OCI-LY7 (cell line): ENCODE measurements at regions not wholly inside any gene's neighbourhood (a gene's known extent, or its start where the extent isn't known, plus 50 kb on each side); places are given as distances from the start of the nearest gene placed in this dataset.

Experiments
- BruUV-seq: library from RNA; stranded (reverse); fragments of 400-500 nt; replicated peaks from 2 replicates; lab custom pipeline; 2021; lab: Mats Ljungman, UMichigan
- CTCF ChIA-PET: fragments of 300-600 bp; sonication (Branson Sonifier 250); formaldehyde crosslinking; loops from one replicate; lab custom pipeline; 2022; ENCODE audit warnings: antibody characterized with exemption; ENCODE audit not compliant: unreplicated experiment; lab: Charles Lee
- POLR2A ChIA-PET: fragments of 300-600 bp; sonication (Branson Sonifier 250); formaldehyde crosslinking; loops from one replicate; lab custom pipeline; 2022; ENCODE audit warnings: antibody characterized with exemption; lab: Charles Lee
- DNase-seq: peaks from one replicate; pipeline ENCODE4 v3.0.0-alpha.2; 2015; ENCODE audit warnings: low spot score
- H2AFZ ChIP-seq: fragments of 200-600 bp; sonication (generic), shearing (Covaris generic); 2 replicates; pipeline ENCODE4 v1.6.1; 2014; ENCODE audit warnings: mild to moderate bottlenecking, antibody characterized with exemption, low read length, moderate library complexity
- H3K27ac ChIP-seq: fragments of 200-600 bp; sonication (generic); 2 replicates; pipeline ENCODE4 v1.5.1; 2014; ENCODE audit warnings: mixed run types, low read depth, mild to moderate bottlenecking, moderate library complexity, low read length, inconsistent platforms; ENCODE audit not compliant: poor library complexity, severe bottlenecking
- H3K36me3 ChIP-seq: fragments of 200-600 bp; sonication (generic); 2 replicates; pipeline ENCODE4 v1.6.1; 2014; ENCODE audit warnings: mild to moderate bottlenecking, antibody characterized with exemption, low read length, moderate library complexity, mixed read lengths; ENCODE audit not compliant: insufficient read depth
- H3K4me1 ChIP-seq: fragments of 200-600 bp; sonication (generic); 2 replicates; pipeline ENCODE4 v1.5.1; 2014; ENCODE audit warnings: mild to moderate bottlenecking, low read length; ENCODE audit not compliant: insufficient read depth, poor library complexity, severe bottlenecking
- H3K4me2 ChIP-seq: fragments of 200-600 bp; sonication (generic); 2 replicates; pipeline ENCODE4 v1.6.1; 2014; ENCODE audit warnings: mild to moderate bottlenecking, low read length
- H3K4me3 ChIP-seq: fragments of 200-600 bp; sonication (generic); 2 replicates; pipeline ENCODE4 v1.5.1; 2014; ENCODE audit warnings: mild to moderate bottlenecking, low read depth, low read length; ENCODE audit not compliant: poor library complexity, severe bottlenecking
- H3K79me2 ChIP-seq: fragments of 200-600 bp; sonication (generic); 2 replicates; pipeline ENCODE4 v1.6.1; 2016; ENCODE audit warnings: low read depth, mild to moderate bottlenecking, low read length, moderate library complexity, mixed read lengths; ENCODE audit not compliant: insufficient read depth
- H3K9me2 ChIP-seq: fragments of 200-600 bp; sonication (generic); 2 replicates; pipeline ENCODE4 v1.6.1; 2016; ENCODE audit warnings: mild to moderate bottlenecking, low read length, mixed read lengths; ENCODE audit not compliant: insufficient read depth
- H3K9me3 ChIP-seq: fragments of 200-600 bp; sonication (generic); 2 replicates; pipeline ENCODE4 v1.6.1; 2014; ENCODE audit warnings: mild to moderate bottlenecking, mixed run types, low read length, mixed read lengths
- H4K20me1 ChIP-seq: fragments of 200-600 bp; sonication (generic); 2 replicates; pipeline ENCODE4 v1.6.1; 2014; ENCODE audit warnings: mild to moderate bottlenecking, antibody characterized with exemption, low read length, moderate library complexity, mixed read lengths; ENCODE audit not compliant: insufficient read depth
- EZH2phosphoT487 ChIP-seq: fragments of 200-600 bp; sonication (generic); IDR thresholded peaks from 2 replicates; pipeline ENCODE4 v1.6.1; 2018; ENCODE audit warnings: low read depth, borderline replicate concordance, mild to moderate bottlenecking, mixed run types, antibody characterized with exemption, low read length, moderate library complexity, mixed read lengths
- intact Hi-C: fragments of 100-400 bp; cut with micrococcal nuclease; formaldehyde crosslinking; loops from one replicate; pipeline ENCODE4 v1.10.0; 2022; ENCODE audit not compliant: unreplicated experiment
- TF ChIP-seq, protein P1 (sequence below): fragments of 200-600 bp; sonication (generic); conservative IDR thresholded peaks from 2 replicates; pipeline ENCODE4 v1.5.1; 2014; ENCODE audit warnings: mild to moderate bottlenecking, antibody characterized with exemption, low read length, moderate library complexity, mixed read lengths

DNA sequence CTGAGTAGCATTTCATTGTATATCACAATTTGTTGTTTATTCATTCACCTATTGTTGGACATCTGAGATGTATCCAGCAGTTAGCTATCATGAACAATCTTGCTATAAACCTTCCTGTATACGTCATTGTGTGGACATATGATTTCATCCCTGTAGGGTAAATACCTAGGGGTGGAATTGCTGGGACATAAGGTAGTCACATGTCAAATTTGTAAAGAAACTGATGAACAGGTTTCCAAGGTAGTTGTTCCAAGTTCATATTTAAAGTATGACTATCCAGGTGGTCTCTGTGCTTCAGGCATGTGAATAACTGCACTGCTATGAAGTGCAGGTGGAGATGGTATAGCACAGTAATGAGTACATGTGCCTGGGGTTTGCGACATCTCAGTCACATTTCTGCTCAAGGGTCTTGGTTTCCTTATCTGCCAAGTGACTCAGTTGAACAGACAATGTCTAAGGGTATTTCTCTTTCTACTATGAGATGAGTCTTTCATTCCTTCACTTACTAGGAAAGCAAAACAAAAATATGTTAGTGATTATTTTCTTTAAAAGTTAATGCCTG is 229.0 kb upstream of the HES1 start:
- no TSS peak for BruUV-seq
- no peak overlapping the region for H2AFZ ChIP-seq
- intact Hi-C loops = no loop called here

DNA sequence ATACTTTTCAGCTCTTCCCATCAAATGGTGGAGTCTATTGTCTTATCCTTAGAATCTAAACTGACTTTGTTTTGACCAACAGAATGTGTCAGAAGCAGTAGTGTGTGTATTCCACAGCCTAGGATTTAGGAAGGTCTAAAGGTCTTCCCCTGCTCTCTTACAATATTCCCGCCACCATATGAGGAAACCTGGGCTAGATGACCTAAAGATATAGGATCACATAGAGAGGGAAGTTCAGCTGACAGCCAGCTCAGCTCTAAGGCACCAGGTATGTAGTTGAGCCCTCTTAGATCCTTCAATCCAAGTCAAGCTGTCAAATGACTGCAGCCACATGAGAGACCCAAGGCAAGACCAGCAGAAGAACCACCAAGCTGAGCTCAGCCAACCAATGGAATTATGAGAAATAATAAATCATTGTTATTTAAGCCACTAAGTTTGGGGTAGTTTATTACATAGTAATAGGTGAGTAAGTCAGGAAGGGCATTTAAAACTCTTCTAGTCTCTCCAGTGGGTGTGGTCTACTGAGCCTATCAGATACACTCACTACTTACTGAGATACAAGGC is 227.7 kb upstream of the HES1 start:
- no TSS peak for BruUV-seq
- ChIA-PET POLR2A (no interaction called here), CTCF (no interaction called here)
- Histone ChIP-seq H3K9me2 (no peaks in the 10 kb centered on the region), H3K9me3 (no peaks in the 10 kb centered on the region; the same call in 1 of the 2 replicates), H2AFZ (no peak overlapping the region), H3K27ac (no peak overlapping the region), H3K4me3 (no peak overlapping the region), H3K4me2 (no peak overlapping the region), H4K20me1 (no peaks in the 10 kb centered on the region), H3K79me2 (no peaks in the 10 kb centered on the region), H3K4me1 (peaks cover 13% of the 10 kb centered on the region), H3K36me3 (no peaks in the 10 kb centered on the region)
- no peak for DNase-seq
- no peak for TF ChIP-seq EZH2phosphoT487
- TF ChIP-seq, protein P1, sequence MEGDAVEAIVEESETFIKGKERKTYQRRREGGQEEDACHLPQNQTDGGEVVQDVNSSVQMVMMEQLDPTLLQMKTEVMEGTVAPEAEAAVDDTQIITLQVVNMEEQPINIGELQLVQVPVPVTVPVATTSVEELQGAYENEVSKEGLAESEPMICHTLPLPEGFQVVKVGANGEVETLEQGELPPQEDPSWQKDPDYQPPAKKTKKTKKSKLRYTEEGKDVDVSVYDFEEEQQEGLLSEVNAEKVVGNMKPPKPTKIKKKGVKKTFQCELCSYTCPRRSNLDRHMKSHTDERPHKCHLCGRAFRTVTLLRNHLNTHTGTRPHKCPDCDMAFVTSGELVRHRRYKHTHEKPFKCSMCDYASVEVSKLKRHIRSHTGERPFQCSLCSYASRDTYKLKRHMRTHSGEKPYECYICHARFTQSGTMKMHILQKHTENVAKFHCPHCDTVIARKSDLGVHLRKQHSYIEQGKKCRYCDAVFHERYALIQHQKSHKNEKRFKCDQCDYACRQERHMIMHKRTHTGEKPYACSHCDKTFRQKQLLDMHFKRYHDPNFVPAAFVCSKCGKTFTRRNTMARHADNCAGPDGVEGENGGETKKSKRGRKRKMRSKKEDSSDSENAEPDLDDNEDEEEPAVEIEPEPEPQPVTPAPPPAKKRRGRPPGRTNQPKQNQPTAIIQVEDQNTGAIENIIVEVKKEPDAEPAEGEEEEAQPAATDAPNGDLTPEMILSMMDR = no peak
- intact Hi-C loops = no loop called here

More for the DNA sequence above, 229.0 kb upstream of the HES1 start:
- ChIA-PET CTCF (no interaction called here), POLR2A (no interaction called here)
- H3K4me3 ChIP-seq = no peak overlapping the region
- H3K9me3 ChIP-seq = no peaks in the 10 kb centered on the region; the same call in 1 of the 2 replicates
- no peaks in the 10 kb centered on the region for H3K79me2 ChIP-seq
- TF ChIP-seq EZH2phosphoT487 = no peak
- TF ChIP-seq, protein P1 = no peak
- no peaks in the 10 kb centered on the region for H4K20me1 ChIP-seq
- peaks cover 13% of the 10 kb centered on the region for H3K4me1 ChIP-seq
- no peak overlapping the region for H3K27ac ChIP-seq
- no peaks in the 10 kb centered on the region for H3K36me3 ChIP-seq
- DNase-seq = no peak
- H3K4me2 ChIP-seq = no peak overlapping the region
- H3K9me2 ChIP-seq = no peaks in the 10 kb centered on the region

DNA sequence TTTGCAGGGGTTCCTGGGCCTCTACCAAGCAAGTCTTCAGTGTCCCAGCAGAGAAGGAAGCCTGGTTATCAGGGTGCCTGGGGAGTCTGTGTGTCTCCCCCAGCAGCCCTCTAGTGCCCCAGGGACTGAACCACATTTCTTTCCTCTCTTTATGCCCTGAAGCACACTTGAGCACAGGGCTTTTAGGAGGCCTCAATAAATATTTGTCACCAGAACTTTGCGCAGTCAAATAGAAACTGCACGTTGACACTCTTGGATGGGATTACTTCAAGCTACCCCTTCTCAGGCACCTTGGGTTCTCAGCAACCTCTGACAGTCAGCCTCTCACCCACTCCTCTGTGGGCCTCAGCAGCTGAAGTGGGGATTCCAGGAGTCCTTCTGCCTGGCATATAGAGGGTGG is 226.6 kb upstream of the HES1 start:
- no peak overlapping the region for H3K4me3 ChIP-seq
- H3K36me3 ChIP-seq = no peaks in the 10 kb centered on the region
- H2AFZ ChIP-seq = no peak overlapping the region
- peaks cover 2% of the 10 kb centered on the region for H3K4me1 ChIP-seq
- H3K9me2 ChIP-seq = no peaks in the 10 kb centered on the region
- H3K27ac ChIP-seq = no peak overlapping the region
- H3K4me2 ChIP-seq = no peak overlapping the region
- no TSS peak for BruUV-seq
- intact Hi-C loops = no loop called here
- ChIA-PET POLR2A (no interaction called here), CTCF (no interaction called here)
- TF ChIP-seq EZH2phosphoT487 = no peak
- TF ChIP-seq, protein P1 = no peak
- no peaks in the 10 kb centered on the region for H3K79me2 ChIP-seq
- no peaks in the 10 kb centered on the region; the same call in 1 of the 2 replicates for H3K9me3 ChIP-seq
- no peaks in the 10 kb centered on the region for H4K20me1 ChIP-seq
- DNase-seq = no peak
